Erythroblast (primary cell): ENCODE measurements at regions not wholly inside any gene's neighbourhood (a gene's known extent, or its start where the extent isn't known, plus 50 kb on each side); places are given as distances from the start of the nearest gene placed in this dataset.

Experiments
- GATA1 ChIP-seq: IDR thresholded peaks from 2 replicates; pipeline ENCODE4 v1.6.1; 2011; ENCODE audit warnings: low read depth, mild to moderate bottlenecking, control low read depth, low read length, moderate library complexity
- POLR2A ChIP-seq: IDR thresholded peaks from 2 replicates; pipeline ENCODE4 v1.6.1; 2011; ENCODE audit warnings: mild to moderate bottlenecking, low read length

DNA sequence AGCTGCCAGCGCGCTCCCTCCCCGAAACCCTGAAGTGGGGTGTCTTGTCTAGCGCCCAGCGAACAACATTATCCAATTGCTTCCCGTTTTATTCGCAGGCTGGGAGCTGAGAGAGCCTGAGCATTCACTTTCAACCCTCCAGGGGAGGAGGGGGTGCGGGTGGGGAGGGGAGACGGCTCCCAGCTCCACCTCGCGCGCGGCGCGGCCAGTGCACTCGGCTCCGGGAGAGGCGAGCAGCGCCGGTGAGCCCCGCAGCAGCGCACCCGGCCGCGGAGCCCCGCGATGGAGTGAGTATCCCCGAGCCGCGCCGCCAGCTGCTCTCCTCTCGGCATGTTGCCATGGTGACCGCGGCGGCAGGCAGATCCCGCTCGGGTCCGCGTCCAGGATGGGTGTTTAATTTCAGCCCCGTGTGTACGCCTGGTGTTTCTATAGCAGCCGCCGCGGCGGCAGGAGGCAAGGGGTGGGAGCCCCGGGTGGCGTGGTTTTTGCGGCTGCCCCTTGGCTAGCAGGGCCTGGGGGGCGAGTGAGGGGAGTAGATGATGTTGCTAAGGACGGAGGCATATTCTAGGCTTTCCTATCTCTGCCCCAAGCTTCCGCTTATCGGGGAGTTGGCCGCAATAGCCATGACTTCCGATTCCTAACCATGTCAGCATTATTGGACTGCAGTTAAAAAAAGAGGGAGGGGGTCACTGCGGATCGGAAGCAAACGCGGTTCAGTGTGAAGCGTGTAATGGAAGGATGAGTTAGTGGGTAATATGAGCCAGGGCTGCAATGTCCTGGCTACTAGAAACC, 139.2 kb upstream of the PALM2AKAP2 start:
- TF ChIP-seq POLR2A (no peak), GATA1 (no peak)
